ENCODE measurements at regions not wholly inside any gene's neighbourhood (a gene's known extent, or its start where the extent isn't known, plus 50 kb on each side); places are given as distances from the start of the nearest gene placed in this dataset.

DNA sequence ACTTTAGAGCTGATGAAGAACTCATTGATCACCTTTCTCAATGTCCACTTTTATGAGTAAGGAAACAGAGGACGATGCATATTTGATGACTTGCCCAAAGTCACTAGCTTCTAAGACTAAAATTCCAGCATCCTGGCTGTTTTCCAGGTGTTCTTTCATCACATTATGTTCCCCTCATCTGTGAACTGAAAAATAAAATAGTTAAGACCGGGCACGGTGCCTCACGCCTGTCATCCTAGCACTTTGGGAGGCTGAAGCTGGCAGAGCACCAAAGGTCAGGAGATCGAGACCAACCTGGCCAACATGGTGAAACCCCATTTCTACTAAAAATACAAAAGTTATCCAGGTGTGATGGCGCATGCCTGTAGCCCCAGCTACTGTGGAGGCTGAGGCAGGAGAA is 297.5 kb downstream of the DUSP10 start:
- no peaks in the 10 kb centered on the region for H4K20me1 ChIP-seq (ENCODE audit: low read length)
- H2AFZ ChIP-seq (ENCODE audit: low read length) = no peak overlapping the region
- peaks cover 5% of the 10 kb centered on the region for H3F3A ChIP-seq (ENCODE audit: low read length, unreplicated experiment)
- peaks cover 23% of the 10 kb centered on the region for H3K4me1 ChIP-seq (ENCODE audit: insufficient read depth, low read length)
- no peak overlapping the region for H3K27ac ChIP-seq (ENCODE audit: low read length)
- no peaks in the 10 kb centered on the region for H3K9me2 ChIP-seq (replicated peaks; ENCODE audit: low read length)
- TF ChIP-seq, protein P1, sequence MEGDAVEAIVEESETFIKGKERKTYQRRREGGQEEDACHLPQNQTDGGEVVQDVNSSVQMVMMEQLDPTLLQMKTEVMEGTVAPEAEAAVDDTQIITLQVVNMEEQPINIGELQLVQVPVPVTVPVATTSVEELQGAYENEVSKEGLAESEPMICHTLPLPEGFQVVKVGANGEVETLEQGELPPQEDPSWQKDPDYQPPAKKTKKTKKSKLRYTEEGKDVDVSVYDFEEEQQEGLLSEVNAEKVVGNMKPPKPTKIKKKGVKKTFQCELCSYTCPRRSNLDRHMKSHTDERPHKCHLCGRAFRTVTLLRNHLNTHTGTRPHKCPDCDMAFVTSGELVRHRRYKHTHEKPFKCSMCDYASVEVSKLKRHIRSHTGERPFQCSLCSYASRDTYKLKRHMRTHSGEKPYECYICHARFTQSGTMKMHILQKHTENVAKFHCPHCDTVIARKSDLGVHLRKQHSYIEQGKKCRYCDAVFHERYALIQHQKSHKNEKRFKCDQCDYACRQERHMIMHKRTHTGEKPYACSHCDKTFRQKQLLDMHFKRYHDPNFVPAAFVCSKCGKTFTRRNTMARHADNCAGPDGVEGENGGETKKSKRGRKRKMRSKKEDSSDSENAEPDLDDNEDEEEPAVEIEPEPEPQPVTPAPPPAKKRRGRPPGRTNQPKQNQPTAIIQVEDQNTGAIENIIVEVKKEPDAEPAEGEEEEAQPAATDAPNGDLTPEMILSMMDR (conservative IDR thresholded peaks at IDR 0.05; ENCODE audit: low read depth, low read length) = no peak
- no peak overlapping the region for H3K9ac ChIP-seq (ENCODE audit: low read length)
- no peak for DNase-seq
- no peaks in the 10 kb centered on the region for H3K36me3 ChIP-seq (ENCODE audit: low read depth, low read length)
- no peak overlapping the region for H3K4me3 ChIP-seq (ENCODE audit: low read length)
- H3K4me2 ChIP-seq (ENCODE audit: low read length) = no peak overlapping the region
- no peaks in the 10 kb centered on the region for H3K27me3 ChIP-seq (ENCODE audit: low read length)
- ChIA-PET POLR2A (ENCODE audit: unreplicated experiment) (interaction anchor here (0.7 kb wide), 1 partner anchor 485 kb away, joined by 4 read pairs; no protein-coding TSS in a partner anchor), CTCF (no interaction called here)
- no TSS peak for BruUV-seq (replicated peaks)
- H3K9me3 ChIP-seq (ENCODE audit: low read length) = no peaks in the 10 kb centered on the region
- H3K79me2 ChIP-seq (ENCODE audit: low read length) = no peaks in the 10 kb centered on the region
- ATAC-seq = no peak
- intact Hi-C loops (cut with micrococcal nuclease) = loop anchor here (10.0 kb wide), 1 partner anchor 1010 kb away; no protein-coding TSS in a partner anchor

DNA sequence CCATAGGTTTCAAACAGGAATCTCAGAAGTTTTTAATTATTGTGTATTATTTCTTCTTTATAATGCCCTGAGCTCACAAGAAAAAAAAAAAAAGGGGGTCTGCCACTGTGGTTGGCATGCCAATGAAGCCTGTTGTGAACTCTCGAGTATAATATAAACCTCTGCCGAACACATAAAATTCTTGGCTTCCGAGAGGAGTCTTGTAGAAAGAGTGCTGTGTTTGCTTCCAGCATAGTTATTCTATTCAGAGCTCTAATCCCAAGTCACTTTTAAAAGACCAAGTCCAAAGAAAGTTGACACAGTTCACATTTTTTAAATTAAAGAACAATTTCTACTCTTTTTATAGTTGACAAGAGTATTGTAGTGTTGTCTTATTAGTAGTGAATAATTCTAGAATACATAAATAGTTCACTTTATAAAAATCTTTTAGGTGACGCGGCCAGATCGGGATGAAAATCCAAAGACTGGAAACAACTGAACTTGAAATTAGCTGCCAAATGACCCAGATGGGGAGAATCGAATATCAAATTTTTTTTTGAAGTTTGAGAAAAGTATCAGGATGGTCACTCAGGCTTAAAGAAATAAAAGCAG is 293.2 kb downstream of the DUSP10 start:
- ChIA-PET POLR2A (ENCODE audit: unreplicated experiment) (no interaction called here), CTCF (no interaction called here)
- H2AFZ ChIP-seq (ENCODE audit: low read length) = no peak overlapping the region
- no peak overlapping the region for H3K4me3 ChIP-seq (ENCODE audit: low read length)
- no peaks in the 10 kb centered on the region for H4K20me1 ChIP-seq (ENCODE audit: low read length)
- H3K9me2 ChIP-seq (replicated peaks; ENCODE audit: low read length) = no peaks in the 10 kb centered on the region
- TF ChIP-seq, protein P1 (conservative IDR thresholded peaks at IDR 0.05; ENCODE audit: low read depth, low read length) = no peak
- TF ChIP-seq EZH2 (IDR thresholded peaks at IDR 0.05; ENCODE audit: low read length, unreplicated experiment) = no peak
- TF ChIP-seq EZH2phosphoT487 (IDR thresholded peaks at IDR 0.05; ENCODE audit: borderline replicate concordance, low read length) = no peak
- H3K27me3 ChIP-seq (ENCODE audit: low read length) = no peaks in the 10 kb centered on the region
- BruUV-seq (replicated peaks) = no TSS peak
- no peak for ATAC-seq
- H3K36me3 ChIP-seq (ENCODE audit: low read depth, low read length) = no peaks in the 10 kb centered on the region
- no peak for DNase-seq
- no peaks in the 10 kb centered on the region for H3K79me2 ChIP-seq (ENCODE audit: low read length)
- no peaks in the 10 kb centered on the region for H3F3A ChIP-seq (ENCODE audit: low read length, unreplicated experiment)
- H3K4me1 ChIP-seq (ENCODE audit: insufficient read depth, low read length) = peaks cover 20% of the 10 kb centered on the region
- H3K4me2 ChIP-seq (ENCODE audit: low read length) = no peak overlapping the region
- no peak overlapping the region; the same call in 1 of the 2 replicates for H3K9ac ChIP-seq (ENCODE audit: low read length)
- intact Hi-C loops (cut with micrococcal nuclease) = loop anchor here (10.0 kb wide), 1 partner anchor 1006 kb away; no protein-coding TSS in a partner anchor
- H3K9me3 ChIP-seq (ENCODE audit: low read length) = no peaks in the 10 kb centered on the region
- peak overlapping the region; percentile 83; the same call in 1 of the 2 replicates for H3K27ac ChIP-seq (ENCODE audit: low read length)

DNA sequence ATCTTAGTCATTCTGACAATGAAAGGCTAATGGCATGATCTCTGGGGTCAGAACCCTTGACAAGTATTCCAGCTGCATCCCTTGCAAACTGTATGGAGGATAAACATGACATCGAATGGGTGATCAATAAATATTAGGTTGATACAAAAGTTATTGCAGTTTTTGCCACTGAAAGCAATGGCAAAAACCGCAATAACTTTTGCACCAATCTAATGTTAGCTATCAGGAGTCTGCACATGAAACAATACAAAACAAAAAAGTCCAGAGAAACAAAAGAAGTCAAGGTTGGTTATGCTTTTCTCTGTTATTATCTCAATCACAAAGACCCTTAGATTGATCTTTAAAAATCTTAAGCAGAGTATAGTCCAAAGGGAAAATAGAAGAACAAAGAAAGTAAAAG is 292.7 kb downstream of the DUSP10 start:
- Histone ChIP-seq H3K9ac (ENCODE audit: low read length) (peak overlapping the region; percentile 40), H3K27me3 (ENCODE audit: low read length) (no peaks in the 10 kb centered on the region), H3K4me1 (ENCODE audit: insufficient read depth, low read length) (peaks cover 20% of the 10 kb centered on the region), H3K36me3 (ENCODE audit: low read depth, low read length) (no peaks in the 10 kb centered on the region), H3F3A (ENCODE audit: low read length, unreplicated experiment) (no peaks in the 10 kb centered on the region), H3K9me3 (ENCODE audit: low read length) (no peaks in the 10 kb centered on the region), H3K9me2 (replicated peaks; ENCODE audit: low read length) (no peaks in the 10 kb centered on the region), H4K20me1 (ENCODE audit: low read length) (no peaks in the 10 kb centered on the region), H2AFZ (ENCODE audit: low read length) (peak overlapping the region; percentile 29), H3K4me2 (ENCODE audit: low read length) (peak overlapping the region; percentile 67; the same call in 1 of the 2 replicates), H3K4me3 (ENCODE audit: low read length) (no peak overlapping the region), H3K79me2 (ENCODE audit: low read length) (no peaks in the 10 kb centered on the region), H3K27ac (ENCODE audit: low read length) (peak overlapping the region; percentile 83)
- CTCF ChIA-PET = no interaction called here
- no TSS peak for BruUV-seq (replicated peaks)
- POLR2A ChIA-PET (ENCODE audit: unreplicated experiment) = no interaction called here
- intact Hi-C loops (cut with micrococcal nuclease) = loop anchor here (10.0 kb wide), 1 partner anchor 1006 kb away; no protein-coding TSS in a partner anchor
- no peak for ATAC-seq
- TF ChIP-seq, protein P1 (conservative IDR thresholded peaks at IDR 0.05; ENCODE audit: low read depth, low read length) = no peak
- no peak for TF ChIP-seq EZH2 (IDR thresholded peaks at IDR 0.05; ENCODE audit: low read length, unreplicated experiment)
- no peak for TF ChIP-seq EZH2phosphoT487 (IDR thresholded peaks at IDR 0.05; ENCODE audit: borderline replicate concordance, low read length)
- DNase-seq = no peak

Measured in PC-3 (cell line).